Activated CD8-positive, alpha-beta T cell treated with anti-CD3 and anti-CD28 coated beads for 36 hours (primary cell): ENCODE measurements at regions not wholly inside any gene's neighbourhood (a gene's known extent, or its start where the extent isn't known, plus 50 kb on each side); places are given as distances from the start of the nearest gene placed in this dataset.

ENCODE experiments used
- ATAC-seq: fragments of 200-7000 bp; cut with Tn5 transposase; one replicate; pipeline ENCODE4 v1.10.0; 2021; ENCODE audit warnings: mild to moderate bottlenecking, moderate library complexity
- CTCF ChIA-PET: fragments of 350-600 bp; sonication (Branson Sonifier 250); formaldehyde crosslinking; loops from one replicate; lab custom pipeline; 2021; ENCODE audit warnings: antibody characterized with exemption; lab: Charles Lee
- POLR2A ChIA-PET: fragments of 350-600 bp; sonication (Branson Sonifier 250); formaldehyde crosslinking; loops from one replicate; lab custom pipeline; 2021; ENCODE audit warnings: antibody characterized with exemption; lab: Charles Lee
- DNase-seq: peaks from one replicate; pipeline ENCODE4 v3.0.0-alpha.2; 2020
- H3K27ac Mint-ChIP-seq: one replicate; pipeline ENCODE4 v1.8.0; 2021; ENCODE audit warnings: mild to moderate bottlenecking, mixed read lengths
- H3K27me3 Mint-ChIP-seq: one replicate; pipeline ENCODE4 v1.8.0; 2021; ENCODE audit warnings: mixed read lengths
- H3K36me3 Mint-ChIP-seq: one replicate; pipeline ENCODE4 v1.8.0; 2021; ENCODE audit warnings: low read depth, mixed read lengths
- H3K4me1 Mint-ChIP-seq: one replicate; pipeline ENCODE4 v1.8.0; 2021; ENCODE audit warnings: low read depth, mixed read lengths
- H3K4me3 Mint-ChIP-seq: one replicate; pipeline ENCODE4 v1.8.0; 2021; ENCODE audit warnings: mild to moderate bottlenecking, moderate library complexity, mixed read lengths
- H3K9me3 Mint-ChIP-seq: one replicate; pipeline ENCODE4 v1.8.0; 2021; ENCODE audit warnings: mixed read lengths
- intact Hi-C: fragments of 100-400 bp; cut with micrococcal nuclease; formaldehyde crosslinking; loops from one replicate; pipeline ENCODE4 v1.10.0; 2022
- TF ChIP-seq, protein P1 (sequence below): fragments of 200-600 bp; IDR thresholded peaks from one replicate; pipeline ENCODE4 v1.8.0; 2022; ENCODE audit warnings: antibody characterized with exemption, mild to moderate bottlenecking

GRCh38 chr18:75497576-75498235 lies 70.2 kb upstream of the SMIM21 start:
- ChIA-PET POLR2A (no interaction called here), CTCF (no interaction called here)
- DNase-seq (no peak), ATAC-seq (no peak)
- no peaks in the 10 kb centered on the region for H3K9me3 Mint-ChIP-seq
- TF ChIP-seq, protein P1, sequence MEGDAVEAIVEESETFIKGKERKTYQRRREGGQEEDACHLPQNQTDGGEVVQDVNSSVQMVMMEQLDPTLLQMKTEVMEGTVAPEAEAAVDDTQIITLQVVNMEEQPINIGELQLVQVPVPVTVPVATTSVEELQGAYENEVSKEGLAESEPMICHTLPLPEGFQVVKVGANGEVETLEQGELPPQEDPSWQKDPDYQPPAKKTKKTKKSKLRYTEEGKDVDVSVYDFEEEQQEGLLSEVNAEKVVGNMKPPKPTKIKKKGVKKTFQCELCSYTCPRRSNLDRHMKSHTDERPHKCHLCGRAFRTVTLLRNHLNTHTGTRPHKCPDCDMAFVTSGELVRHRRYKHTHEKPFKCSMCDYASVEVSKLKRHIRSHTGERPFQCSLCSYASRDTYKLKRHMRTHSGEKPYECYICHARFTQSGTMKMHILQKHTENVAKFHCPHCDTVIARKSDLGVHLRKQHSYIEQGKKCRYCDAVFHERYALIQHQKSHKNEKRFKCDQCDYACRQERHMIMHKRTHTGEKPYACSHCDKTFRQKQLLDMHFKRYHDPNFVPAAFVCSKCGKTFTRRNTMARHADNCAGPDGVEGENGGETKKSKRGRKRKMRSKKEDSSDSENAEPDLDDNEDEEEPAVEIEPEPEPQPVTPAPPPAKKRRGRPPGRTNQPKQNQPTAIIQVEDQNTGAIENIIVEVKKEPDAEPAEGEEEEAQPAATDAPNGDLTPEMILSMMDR: no peak
- no peak overlapping the region for H3K27ac Mint-ChIP-seq
- intact Hi-C loops: no loop called here
- peaks cover 20% of the 10 kb centered on the region for H3K27me3 Mint-ChIP-seq
- no peak overlapping the region for H3K4me3 Mint-ChIP-seq
- no peaks in the 10 kb centered on the region for H3K4me1 Mint-ChIP-seq
- H3K36me3 Mint-ChIP-seq: no peaks in the 10 kb centered on the region

GRCh38 chr18:75496151-75496550 lies 68.6 kb upstream of the SMIM21 start:
- Mint-ChIP-seq H3K4me1 (no peaks in the 10 kb centered on the region), H3K4me3 (no peak overlapping the region), H3K9me3 (no peaks in the 10 kb centered on the region), H3K36me3 (no peaks in the 10 kb centered on the region), H3K27ac (no peak overlapping the region), H3K27me3 (peaks cover 17% of the 10 kb centered on the region)
- TF ChIP-seq, protein P1: no peak
- intact Hi-C loops: no loop called here
- CTCF ChIA-PET: no interaction called here
- POLR2A ChIA-PET: no interaction called here
- DNase-seq (no peak), ATAC-seq (no peak)

DNA sequence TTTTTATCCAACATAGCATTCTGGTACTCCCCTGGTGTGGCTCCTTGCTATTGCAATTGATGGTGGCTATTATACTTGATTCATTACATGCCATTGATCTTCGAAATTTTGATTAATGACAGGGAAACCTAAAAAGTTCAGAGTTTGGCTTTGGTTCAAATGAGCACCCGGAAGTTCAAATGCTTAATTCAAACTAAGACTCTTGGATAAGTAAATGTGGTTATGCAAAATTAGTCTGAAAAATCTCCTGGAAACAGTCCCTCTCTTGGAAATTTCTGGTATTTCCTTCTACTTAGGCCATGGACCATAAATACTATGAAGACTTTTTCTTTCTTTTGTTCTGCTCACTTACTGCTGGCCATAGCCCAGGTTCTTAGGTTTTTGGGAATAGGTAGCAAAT lies 65.3 kb upstream of the SMIM21 start:
- H3K9me3 Mint-ChIP-seq: no peaks in the 10 kb centered on the region
- ChIA-PET CTCF (no interaction called here), POLR2A (no interaction called here)
- DNase-seq: no peak
- no peak overlapping the region for H3K27ac Mint-ChIP-seq
- H3K4me1 Mint-ChIP-seq: no peaks in the 10 kb centered on the region
- ATAC-seq: no peak
- intact Hi-C loops: no loop called here
- TF ChIP-seq, protein P1: no peak
- H3K4me3 Mint-ChIP-seq: no peak overlapping the region
- peaks cover 18% of the 10 kb centered on the region for H3K27me3 Mint-ChIP-seq
- no peaks in the 10 kb centered on the region for H3K36me3 Mint-ChIP-seq

- ATAC-seq: no peak
These were observed 63.9 kb upstream of the SMIM21 start for GRCh38 chr18:75491361-75491760.

GRCh38 chr18:75489493-75490190 lies 62.1 kb upstream of the SMIM21 start:
- ChIA-PET POLR2A (no interaction called here), CTCF (no interaction called here)
- DNase-seq (no peak), ATAC-seq (no peak)
- Mint-ChIP-seq H3K36me3 (no peaks in the 10 kb centered on the region), H3K4me1 (no peaks in the 10 kb centered on the region), H3K4me3 (no peak overlapping the region), H3K9me3 (no peaks in the 10 kb centered on the region), H3K27ac (no peak overlapping the region), H3K27me3 (peaks cover 17% of the 10 kb centered on the region)
- intact Hi-C loops: no loop called here
- TF ChIP-seq, protein P1: no peak

More at GRCh38 chr18:75491361-75491760, 63.9 kb upstream of the SMIM21 start:
- no peaks in the 10 kb centered on the region for H3K36me3 Mint-ChIP-seq
- ChIA-PET POLR2A (no interaction called here), CTCF (interaction anchor here (1.2 kb wide), 1 partner anchor 13 kb away, joined by 3 read pairs; no protein-coding TSS in a partner anchor)
- no peak for DNase-seq
- H3K9me3 Mint-ChIP-seq: no peaks in the 10 kb centered on the region
- intact Hi-C loops: no loop called here
- TF ChIP-seq, protein P1: no peak
- no peak overlapping the region for H3K27ac Mint-ChIP-seq
- H3K27me3 Mint-ChIP-seq: peaks cover 18% of the 10 kb centered on the region
- no peaks in the 10 kb centered on the region for H3K4me1 Mint-ChIP-seq
- H3K4me3 Mint-ChIP-seq: no peak overlapping the region
